ENCODE measurements at regions not wholly inside any gene's neighbourhood (a gene's known extent, or its start where the extent isn't known, plus 50 kb on each side); places are given as distances from the start of the nearest gene placed in this dataset.
A peak's percentile ranks its signal among the peaks of the same experiment; 100 is the strongest.
"Not testable (repeated sequence)": the region's sequence is repeated elsewhere in the genome, so short reads cannot be mapped to it uniquely, and the experiment has no call there.

- DNase-seq = no peak
Measured at GRCh38 chr6:134544737-134545136, 226.8 kb upstream of the SGK1 start.

GRCh38 chr6:134543128-134543527 lies 225.2 kb upstream of the SGK1 start:
- no peak for DNase-seq

GRCh38 chr6:134541001-134541400 lies 223.1 kb upstream of the SGK1 start:
- DNase-seq = no peak

GRCh38 chr6:134539865-134540323 lies 222.0 kb upstream of the SGK1 start:
- peak; percentile 12 for DNase-seq

GRCh38 chr6:134537765-134538164 lies 219.9 kb upstream of the SGK1 start:
- not testable (repeated sequence) for DNase-seq

- DNase-seq = no peak
Measured at GRCh38 chr6:134537146-134537555, 219.2 kb upstream of the SGK1 start.

GRCh38 chr6:134535831-134536230 lies 217.9 kb upstream of the SGK1 start:
- DNase-seq = no peak

- no peak for DNase-seq
Measured at GRCh38 chr6:134534708-134535149, 216.8 kb upstream of the SGK1 start.

- DNase-seq = no peak
Measured at GRCh38 chr6:134533991-134534390, 216.1 kb upstream of the SGK1 start.

- DNase-seq = no peak
Measured at GRCh38 chr6:134532694-134533624, 215.0 kb upstream of the SGK1 start.

GRCh38 chr6:134531611-134532010 lies 213.7 kb upstream of the SGK1 start:
- DNase-seq = no peak

- no peak for DNase-seq
Measured at GRCh38 chr6:134531188-134531551, 213.3 kb upstream of the SGK1 start.

- no peak for DNase-seq
Measured at GRCh38 chr6:134529921-134530320, 212.0 kb upstream of the SGK1 start.

- no peak for DNase-seq
Measured at GRCh38 chr6:134529305-134529704, 211.4 kb upstream of the SGK1 start.

- DNase-seq = no peak
Measured at GRCh38 chr6:134527108-134527787, 209.3 kb upstream of the SGK1 start.

GRCh38 chr6:134525190-134525868 lies 207.4 kb upstream of the SGK1 start:
- no peak for DNase-seq

GRCh38 chr6:134523903-134524650 lies 206.2 kb upstream of the SGK1 start:
- DNase-seq = no peak

GRCh38 chr6:134523051-134523450 lies 205.1 kb upstream of the SGK1 start:
- no peak for DNase-seq

GRCh38 chr6:134521116-134521501 lies 203.2 kb upstream of the SGK1 start:
- DNase-seq = no peak

GRCh38 chr6:134520181-134521115 lies 202.5 kb upstream of the SGK1 start:
- no peak for DNase-seq

- DNase-seq = peak; percentile 47
Measured at GRCh38 chr6:134519465-134519864, 201.6 kb upstream of the SGK1 start.

GRCh38 chr6:134517868-134518267 lies 200.0 kb upstream of the SGK1 start:
- no peak for DNase-seq
